ENCODE measurements at regions not wholly inside any gene's neighbourhood (a gene's known extent, or its start where the extent isn't known, plus 50 kb on each side); places are given as distances from the start of the nearest gene placed in this dataset.
"Not testable (repeated sequence)": the region's sequence is repeated elsewhere in the genome, so short reads cannot be mapped to it uniquely, and the experiment has no call there.

DNA sequence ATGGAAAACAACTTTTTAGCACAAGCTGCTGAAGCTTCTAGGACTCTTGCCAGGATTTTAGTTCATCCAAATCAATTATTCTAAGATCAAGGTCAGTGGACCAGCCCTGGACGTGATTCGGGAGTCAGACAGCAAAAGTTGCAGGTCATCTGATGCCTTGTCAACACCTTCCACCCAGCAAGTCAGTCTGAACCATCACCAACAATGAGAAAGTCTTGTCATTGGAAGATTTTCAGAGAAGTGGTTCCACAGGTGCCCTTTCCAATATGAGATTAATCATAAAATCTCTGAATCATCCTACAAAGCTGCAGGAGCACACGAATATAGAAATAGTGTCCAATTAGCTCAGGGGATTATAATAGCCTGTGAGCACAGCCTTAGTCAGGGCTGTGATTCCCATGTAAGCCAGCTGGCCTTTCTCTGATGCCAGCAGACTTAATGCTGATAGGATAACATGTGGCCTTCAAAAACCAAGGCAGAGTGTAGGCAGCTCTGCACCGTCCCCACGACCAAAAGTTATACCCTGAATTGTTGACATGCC is 445.0 kb upstream of the TRPC7 start:
- peak; percentile 89 for DNase-seq

DNA sequence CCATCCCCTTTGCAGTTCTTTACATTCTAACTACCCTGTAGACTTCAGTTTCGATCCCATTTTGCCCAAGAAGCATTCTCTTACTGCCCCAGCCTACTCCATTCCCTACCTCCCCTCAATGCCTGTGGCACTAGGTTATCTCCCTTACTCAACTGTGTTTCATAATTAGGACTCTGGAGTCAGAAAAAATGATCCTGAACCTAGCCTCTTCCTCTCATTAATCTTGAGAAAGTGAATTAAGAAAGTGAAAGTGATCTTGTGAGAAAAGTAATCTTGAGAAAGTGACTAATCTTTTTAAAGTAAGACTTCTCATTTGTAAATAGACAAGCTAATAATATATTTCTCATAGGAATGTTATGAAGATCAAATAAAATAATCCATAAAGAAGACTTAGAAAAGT is 444.0 kb upstream of the TRPC7 start:
- no peak for DNase-seq

DNA sequence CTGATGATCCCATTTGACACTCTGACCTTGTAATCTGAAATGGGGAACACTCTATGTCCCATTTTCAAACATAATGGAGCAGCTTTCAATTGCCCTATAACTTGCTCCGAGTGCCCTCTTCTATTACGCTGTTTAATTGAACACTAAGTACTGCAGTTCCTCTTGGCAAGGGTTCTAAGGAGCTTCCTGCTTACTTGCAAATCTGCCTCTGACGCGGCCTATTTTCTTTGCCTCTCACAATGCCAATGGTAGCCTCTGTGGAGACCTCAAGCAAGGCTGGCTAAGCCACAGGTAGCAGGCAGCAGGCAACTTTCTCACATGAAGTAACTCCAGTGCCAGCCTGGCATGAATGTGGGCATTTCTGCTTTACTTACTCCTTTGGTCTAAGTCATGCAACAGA is 443.4 kb upstream of the TRPC7 start:
- DNase-seq, result no peak

DNA sequence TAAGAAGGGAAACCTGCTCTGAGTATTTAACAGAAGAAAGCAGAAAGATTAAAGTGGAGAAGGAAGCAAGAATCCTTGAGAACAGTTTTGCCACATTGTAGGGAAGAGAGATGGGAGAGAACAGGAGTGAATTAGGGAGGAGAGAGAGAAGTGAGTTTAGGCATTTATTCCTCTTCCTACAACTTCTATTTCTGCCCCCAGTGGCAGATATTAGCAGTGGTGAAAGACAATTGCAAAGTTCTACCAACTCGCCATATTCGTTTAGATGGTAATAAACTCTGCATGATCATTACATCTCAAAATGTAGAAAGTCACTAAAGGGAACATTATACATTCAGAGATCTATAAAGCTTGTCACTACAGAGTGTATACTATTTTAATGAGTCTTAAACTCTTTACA is 440.1 kb upstream of the TRPC7 start:
- no peak for DNase-seq

DNA sequence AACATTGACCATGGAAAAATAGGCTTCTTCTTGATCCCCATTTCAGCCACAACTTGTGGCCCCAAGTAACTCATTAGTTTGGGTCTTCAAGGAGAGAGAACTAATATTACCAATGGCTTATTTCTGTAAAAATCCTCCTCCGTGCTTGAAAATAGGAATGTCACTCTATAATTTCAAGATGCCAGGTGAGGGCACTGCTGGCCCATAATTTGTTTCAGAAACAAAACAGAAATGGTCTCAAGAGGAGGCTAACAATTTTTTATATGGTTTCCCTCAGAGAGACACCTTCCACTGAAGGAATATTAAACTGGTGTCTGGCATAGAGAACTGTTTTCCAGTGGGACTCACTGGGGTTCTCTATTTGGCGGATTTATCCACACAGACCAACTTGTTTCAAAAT is 437.0 kb upstream of the TRPC7 start:
- peak; percentile 54 for DNase-seq

DNA sequence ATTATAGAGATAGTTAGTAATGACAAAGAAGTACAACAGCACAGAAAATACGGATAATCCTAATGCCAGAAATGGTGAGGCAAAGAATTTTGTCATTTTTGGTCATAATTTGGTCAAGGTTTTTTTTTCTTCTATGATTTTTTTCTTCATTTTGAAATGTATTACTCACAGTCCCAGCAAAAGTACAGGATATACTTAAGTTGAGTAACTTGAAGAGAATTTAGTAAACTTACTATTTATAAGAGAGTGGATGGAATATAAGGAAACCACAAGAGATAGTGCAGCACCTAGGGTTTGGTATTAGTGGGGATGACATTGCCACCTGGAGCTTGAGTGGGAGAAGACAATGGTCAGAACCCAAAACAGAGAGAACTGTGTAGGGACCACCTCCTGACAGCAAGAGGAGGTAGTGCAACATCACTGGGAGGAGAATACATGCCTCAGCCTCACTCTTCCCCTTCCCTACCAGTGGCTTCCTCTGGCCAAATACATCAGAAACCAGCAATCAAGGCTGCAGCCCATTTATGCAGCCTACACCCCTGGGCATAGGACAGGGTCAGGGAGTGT is 434.5 kb upstream of the TRPC7 start:
- no peak for DNase-seq

DNA sequence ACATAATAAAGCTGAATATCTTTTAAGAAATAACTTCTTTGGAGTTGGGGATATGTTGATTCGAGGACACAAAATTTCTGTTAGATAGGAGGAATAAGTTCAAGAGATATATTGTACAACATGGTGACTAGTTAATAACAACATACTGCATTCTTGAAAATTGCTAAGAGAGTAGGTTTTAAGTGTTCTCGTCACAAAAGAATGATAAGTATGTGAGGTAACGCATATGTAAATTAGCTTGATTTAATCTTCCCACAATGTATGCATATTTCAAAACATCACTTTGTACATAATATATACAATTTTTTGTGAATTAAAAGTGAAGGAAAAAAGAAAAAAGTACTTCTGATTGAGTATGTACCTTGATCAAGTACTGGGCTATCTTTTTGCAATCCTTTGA is 428.0 kb upstream of the TRPC7 start:
- no peak for DNase-seq

DNA sequence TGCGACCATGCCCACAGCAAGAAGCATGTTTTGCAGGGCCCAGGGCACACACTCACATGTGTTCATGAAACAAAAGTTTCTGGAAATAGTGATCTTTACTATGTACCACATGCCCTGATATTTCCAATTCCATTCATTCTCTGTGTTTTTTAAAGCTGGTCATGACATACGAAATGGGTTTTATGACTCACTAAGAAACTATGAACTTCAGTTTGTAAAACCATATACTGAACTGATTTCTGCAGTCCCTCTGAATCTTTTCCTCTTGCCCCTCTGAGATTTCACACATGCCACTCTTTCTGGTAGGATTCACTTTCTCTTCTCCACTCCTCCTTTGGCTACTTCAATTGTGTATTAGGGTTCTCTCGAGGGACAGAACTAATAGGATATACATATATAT is 416.1 kb upstream of the TRPC7 start:
- no peak for DNase-seq

DNA sequence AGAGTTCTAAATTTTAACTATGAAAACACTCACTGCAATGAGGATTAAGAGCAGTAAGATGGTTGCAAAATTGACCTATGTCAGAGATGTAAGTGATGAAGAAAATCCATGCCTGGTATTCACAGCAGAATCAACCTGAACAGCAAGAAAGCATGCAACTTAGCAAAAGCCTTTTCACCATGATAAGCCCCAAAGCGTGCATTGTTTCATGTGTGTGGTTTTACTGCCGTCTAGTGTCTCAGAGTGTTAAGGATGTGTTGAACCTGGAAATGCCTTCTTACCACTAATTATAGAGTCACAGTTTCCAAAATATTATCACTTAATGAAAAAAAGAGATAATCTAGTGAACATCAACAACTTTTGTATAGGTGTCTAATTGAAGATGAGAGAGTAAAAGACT is 415.2 kb upstream of the TRPC7 start:
- no peak for DNase-seq

DNA sequence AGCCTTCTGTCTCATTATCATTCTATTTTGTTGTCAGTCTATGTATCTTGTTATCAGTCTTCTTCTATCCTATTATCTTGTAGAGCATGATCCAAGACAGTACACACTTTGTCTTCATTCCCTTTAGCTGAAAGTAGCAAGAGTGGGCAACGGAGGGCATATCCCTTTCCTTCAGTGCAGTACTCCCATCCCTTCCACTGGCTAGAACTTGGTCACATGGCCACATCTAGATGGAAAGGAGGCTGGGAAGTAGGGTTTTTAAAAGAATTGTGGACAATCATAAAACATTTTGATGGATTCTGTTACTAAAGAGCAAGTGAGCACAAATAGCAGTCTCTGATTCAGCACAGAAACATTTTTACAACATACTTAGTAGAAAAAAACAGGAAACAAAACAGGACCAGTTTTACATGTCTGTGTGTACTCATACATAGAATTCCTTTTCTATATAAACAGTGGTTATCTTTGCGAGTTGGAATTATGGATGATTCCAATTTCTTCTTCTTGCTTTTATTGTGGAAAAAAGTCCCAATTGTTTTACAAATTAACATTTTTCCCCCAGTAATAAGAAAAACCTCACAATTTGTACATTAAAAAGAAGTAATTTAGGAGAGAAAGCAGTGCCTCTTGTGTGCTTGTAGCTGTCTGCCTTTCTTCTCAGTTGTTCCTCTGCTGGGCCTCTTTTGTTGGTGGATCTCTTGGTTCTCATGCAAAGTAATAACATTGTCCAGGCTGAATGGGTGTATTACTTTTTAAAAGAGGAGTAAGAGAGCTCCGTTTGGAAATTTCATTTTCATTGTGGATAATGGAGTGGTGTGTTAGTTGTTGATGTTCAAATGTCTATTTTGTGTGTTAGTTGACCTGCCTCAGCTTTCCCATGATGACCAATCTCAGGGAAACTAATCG is 410.9 kb upstream of the TRPC7 start:
- DNase-seq, result no peak

DNA sequence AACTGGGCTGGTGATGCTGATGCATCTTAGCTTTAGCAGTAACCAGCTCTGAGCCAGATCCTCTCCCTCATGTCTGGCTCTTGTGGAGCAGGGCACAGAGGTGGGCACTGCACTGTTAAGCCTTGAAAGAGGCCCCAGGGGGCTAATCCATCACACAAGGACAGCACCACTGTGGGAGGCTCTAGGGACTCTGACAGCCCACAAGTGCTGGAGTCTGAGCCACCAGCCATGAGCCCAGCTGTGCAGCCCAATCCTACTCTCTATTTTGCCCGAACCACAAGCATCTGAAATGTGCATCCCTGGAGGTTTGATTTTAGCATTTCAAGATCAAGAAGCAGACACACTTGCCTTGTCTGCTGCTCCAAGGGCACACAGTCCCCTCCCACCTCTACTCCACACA is 407.1 kb upstream of the TRPC7 start:
- no peak for DNase-seq

DNA sequence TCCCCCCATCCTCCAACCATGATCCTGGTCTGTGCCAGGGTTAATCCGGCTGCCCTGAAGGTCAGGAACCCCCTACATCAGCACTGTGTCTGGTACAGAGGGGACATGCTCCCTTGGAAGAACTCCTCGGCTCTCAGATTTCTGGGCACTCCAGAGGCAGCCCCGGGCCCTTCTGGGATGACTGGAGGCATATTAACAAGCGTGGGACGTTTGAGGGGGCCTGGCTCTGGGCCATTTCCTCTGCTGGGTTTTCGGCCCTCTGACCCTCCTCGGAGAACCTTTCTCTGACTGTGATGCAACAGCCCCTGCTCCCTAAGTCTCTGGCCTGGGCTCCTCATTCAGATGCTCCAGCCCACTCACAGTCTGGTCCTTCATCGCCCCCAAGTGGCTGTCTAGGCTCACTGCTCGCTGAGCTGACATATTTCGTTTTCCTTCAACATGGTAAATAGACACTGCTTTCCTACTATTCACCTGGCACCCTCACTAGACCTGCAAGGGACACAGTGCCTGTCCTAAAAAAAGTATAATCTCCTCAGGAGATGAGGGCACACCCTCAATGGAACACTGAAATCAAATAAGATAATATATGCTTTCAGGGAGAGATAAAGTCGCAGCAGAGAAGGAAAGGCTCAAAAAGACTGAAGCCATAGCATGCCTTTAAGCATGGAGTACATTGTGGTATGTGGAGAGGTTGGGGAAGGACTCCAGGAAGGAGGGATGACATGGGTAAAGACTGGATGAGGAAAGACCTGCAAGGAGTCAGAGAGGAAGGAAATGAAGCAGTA is 404.7 kb upstream of the TRPC7 start:
- DNase-seq, result peak; percentile 51

DNA sequence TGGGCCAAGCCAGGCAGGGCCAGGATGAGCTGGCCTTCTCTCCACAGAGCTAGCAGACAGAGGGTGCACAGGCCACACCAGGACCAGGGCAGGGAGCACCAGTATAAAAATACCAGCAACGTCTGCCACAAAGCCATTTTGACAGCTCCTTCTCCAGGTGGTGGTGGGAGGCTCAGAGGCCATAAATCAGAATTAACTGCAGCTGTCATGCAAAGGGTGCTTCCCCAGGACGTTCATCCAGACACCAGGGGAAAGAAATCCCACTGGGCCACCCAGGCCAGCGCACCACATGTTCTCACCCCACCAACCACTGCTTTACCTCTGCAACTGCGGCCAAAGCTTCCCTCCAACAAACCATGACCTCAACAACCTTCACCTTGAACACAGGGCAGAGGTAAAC is 403.7 kb upstream of the TRPC7 start:
- no peak for DNase-seq

DNA sequence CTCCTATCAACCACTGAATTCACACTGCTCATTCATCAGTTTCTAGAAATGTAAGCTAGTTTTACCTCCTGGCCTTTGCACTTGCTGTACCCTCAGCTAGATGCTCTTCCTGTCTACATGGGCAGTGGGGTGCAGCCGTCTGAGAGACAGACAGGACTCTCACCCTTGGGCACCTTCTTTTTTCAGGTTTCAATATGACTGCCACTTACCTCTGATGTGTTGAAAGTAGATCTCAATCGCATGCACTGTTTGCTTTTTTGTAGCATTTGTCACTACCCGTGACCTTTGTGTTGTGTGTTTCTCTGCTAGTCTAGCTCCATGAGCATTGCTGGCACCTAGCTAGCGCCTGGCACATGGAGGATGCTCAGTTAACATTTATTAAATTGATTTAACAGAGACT is 403.1 kb upstream of the TRPC7 start:
- DNase-seq, result no peak

DNA sequence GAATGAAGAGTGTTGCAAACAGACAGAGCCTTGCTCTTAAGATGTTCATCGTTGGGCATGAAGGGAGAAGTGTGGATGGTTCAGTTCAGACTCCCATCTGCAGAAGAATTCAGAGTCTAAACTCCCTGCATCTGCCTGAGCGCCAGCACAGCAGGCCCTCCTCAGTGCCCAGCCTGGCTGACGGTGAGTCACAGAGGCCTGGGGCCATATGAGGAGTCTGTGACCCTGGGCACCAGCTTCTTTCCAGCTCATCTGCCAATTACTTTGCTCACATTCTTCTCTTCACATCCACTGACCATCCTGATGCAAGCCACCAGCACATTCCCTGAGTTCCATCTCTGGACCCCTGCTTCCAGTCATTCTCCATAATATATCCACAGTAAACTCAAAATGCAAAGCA is 401.1 kb upstream of the TRPC7 start:
- no peak for DNase-seq

DNA sequence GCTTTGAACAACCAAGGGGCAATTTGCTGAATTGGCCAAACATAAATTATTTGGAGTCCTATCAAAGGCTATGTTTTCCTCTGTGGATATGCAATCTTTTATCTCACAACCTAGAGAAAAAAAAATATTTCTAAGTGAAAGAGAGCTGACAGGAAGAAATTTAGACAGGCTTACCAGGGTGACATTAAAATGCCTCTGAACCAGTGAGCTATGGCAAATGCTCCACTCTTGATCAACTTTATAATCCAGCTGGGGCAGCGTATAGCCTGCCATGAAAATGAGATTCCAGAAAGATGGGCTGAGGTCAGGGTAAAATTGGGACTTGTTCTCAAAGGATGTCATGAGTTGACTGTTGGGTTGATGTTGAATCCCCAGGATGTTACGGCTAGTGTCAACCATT is 399.3 kb upstream of the TRPC7 start:
- DNase-seq, result no peak

DNA sequence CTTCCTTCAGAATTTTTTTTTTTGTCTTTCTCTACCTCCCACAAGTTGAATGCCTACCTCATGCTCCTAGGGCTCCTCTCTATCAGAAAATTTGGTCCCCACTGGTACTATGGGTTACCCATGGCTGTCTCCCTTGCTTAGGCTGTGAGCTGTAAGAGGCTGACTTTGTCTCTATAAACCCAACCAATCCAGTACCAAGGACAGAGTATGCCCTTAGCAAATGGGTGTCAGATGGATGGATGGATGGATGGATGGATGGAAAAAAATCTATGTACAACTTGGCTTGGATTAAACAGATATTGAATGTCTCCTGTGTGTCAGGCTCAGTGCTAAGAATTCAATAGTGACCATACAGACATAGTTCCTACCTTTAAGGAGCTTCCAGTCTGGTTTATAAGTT is 398.2 kb upstream of the TRPC7 start:
- no peak for DNase-seq

DNA sequence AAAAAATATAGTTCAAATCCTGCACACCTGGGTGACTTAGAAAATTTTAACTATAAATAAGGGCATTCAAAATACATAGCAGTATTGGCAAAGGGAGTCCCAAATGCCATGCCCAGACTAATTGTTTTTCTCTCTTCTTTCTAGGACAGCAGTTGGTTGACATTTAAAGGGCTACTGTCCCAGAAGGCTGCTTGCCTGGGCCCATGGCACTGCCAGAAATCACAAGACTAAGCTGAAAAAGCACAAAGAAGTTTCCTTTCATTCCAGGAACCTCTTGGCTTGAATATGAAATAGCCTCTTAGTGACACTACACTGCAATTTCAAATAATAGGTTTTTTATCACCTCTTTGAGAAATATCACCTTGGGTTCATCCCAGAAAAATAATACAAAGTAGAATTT is 388.9 kb upstream of the TRPC7 start:
- no peak for DNase-seq

DNA sequence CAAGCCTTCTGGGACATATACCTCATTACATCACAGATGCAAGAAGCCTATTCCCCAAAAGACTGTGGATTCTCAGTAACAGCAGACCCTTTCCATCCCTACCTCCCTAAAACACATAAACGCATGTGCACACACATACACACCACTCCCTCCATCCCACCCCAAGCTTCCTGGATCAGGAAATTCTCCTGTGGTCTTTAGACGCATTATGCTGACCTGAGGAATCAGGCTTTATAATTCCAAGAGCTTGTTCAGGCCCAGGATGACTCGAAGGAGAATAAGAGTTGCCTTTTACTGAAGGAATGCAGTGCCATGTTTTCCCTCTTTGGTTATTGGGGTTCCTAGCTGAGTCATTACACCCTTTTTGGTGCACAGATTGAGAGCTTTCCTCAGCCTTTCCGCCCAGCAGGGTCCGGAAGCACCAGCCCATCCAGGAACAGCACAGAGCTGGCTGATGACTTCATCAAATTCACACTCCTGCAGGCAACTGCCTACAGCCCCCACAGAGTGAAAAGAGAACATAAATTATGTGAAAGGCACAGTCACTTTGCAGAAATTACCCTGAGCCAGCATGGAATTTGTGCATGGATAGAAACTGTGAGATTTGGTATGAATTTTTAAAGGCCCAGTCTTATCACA is 385.0 kb upstream of the TRPC7 start:
- no peak for DNase-seq

DNA sequence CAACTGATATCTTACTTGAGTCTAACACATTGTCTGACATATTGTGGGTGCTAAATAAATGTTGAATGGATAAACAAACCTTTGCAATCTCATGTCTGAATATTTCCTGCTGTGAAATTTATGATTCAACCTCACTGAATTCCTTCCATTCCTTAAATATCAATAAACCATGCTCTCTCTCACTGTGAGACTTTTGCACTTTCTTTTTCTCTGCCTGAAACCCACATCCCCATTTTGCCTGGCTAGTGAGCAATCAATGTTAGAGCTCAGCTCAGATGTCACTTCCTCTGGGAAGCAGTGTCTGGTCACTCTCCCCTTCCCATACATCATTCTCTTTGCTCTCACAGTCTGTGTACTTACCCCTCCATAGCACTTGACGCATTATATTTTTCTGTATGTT is 383.7 kb upstream of the TRPC7 start:
- no peak for DNase-seq

DNA sequence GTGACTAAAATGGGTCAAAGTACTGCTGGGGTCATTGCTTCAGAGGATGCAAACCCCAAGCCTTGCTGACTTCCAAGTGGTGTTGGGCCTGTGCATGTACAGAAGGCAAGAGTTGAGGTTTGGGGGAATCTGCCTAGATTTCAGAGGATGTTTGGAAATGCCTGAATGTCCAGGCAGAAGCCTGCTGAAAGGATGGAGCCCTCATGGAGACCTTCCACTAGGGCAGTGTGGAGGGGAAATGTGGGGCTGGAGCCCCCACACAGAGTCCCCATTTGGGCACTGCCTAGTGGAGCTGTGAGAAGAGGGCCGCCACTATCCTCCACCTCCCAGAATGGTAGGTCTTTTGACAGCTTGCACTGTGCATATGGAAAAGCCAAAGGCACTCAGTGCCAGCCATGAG is 377.7 kb upstream of the TRPC7 start:
- DNase-seq, result no peak

DNA sequence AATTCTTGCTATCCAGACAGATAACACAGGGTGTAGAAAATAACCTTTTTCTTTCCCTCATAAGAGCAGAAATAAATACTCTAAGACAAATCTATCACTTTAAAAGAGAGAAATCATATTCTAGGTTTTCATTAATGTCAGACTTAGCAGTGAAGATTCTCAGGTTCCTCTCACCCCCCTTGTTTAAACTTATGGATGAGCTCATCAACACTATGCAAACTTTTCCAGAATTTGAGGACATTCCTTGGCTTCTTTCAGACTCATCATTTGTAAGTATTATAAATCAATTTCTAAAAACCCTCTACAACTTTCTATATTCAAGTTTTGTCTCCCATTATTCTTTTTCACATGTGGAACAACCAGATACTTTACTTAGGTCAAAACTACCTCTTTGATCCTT is 374.9 kb upstream of the TRPC7 start:
- no peak for DNase-seq

DNA sequence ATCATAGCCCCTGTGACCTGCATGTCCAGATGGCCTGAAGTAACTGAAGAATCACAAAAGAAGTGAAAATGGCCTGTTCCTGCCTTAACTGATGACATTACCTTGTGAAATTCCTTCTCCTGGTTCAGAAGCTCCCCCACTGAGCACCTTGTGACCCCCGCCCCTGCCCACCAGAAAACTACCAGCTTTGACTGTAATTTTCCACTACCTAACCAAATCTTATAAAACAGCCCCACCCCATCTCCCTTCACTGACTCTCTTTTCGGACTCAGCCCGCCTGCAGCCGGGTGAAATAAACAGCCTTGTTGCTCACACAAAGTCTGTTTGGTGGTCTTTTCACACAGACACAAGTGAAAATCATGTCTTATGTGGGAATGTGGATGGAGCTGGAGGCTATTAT is 373.9 kb upstream of the TRPC7 start:
- DNase-seq, result not testable (repeated sequence)
